Sigmoid colon (tissue), 3 donors: ENCODE measurements at regions not wholly inside any gene's neighbourhood (a gene's known extent, or its start where the extent isn't known, plus 50 kb on each side); places are given as distances from the start of the nearest gene placed in this dataset.

Experiments
- CTCF ChIP-seq, 4 experiments: fragments of 450-650 bp in 3 of 4; fragments of 200-600 bp in 1 of 4; IDR thresholded peaks; one replicate each; pipeline ENCODE4 v1.5.1; 2016 to 2019; ENCODE audit warnings: antibody characterized with exemption in 4 of 4, mild to moderate bottlenecking in 3 of 4, moderate library complexity in 2 of 4
- POLR2A ChIP-seq, 2 donors: fragments of 450-650 bp; IDR thresholded peaks; one replicate each; pipeline ENCODE4 v1.6.1; 2016; ENCODE audit warnings: antibody characterized with exemption in 2 of 2, mild to moderate bottlenecking in 2 of 2, moderate library complexity in 2 of 2

- TF ChIP-seq POLR2A (IDR thresholded peaks at IDR 0.05) (no peak), CTCF (IDR thresholded peaks at IDR 0.05) (no peak)
Measured at GRCh38 chr5:145544401-145544800, 290.7 kb downstream of the PRELID2 start.
